Mesothelial cell of epicardium (in vitro differentiated cells): ENCODE measurements at regions not wholly inside any gene's neighbourhood (a gene's known extent, or its start where the extent isn't known, plus 50 kb on each side); places are given as distances from the start of the nearest gene placed in this dataset.
"Not testable (repeated sequence)": the region's sequence is repeated elsewhere in the genome, so short reads cannot be mapped to it uniquely, and the experiment has no call there.

Experiments used
- DNase-seq, 2 experiments: peaks; one replicate each; pipeline ENCODE4 v3.0.0; 2021; ENCODE audit warnings: low spot score in 2 of 2; ENCODE audit not compliant: unreplicated experiment in 2 of 2
- H3K27ac Mint-ChIP-seq: 2 replicates; pipeline ENCODE4 v1.8.0; 2021; ENCODE audit warnings: mixed read lengths
- H3K27me3 Mint-ChIP-seq: 2 replicates; pipeline ENCODE4 v1.8.0; 2021; ENCODE audit warnings: low read depth, mixed read lengths
- H3K36me3 Mint-ChIP-seq: 2 replicates; pipeline ENCODE4 v1.8.0; 2021; ENCODE audit warnings: mixed read lengths
- H3K4me1 Mint-ChIP-seq: 2 replicates; pipeline ENCODE4 v1.8.0; 2021; ENCODE audit warnings: mixed read lengths
- H3K4me3 Mint-ChIP-seq: 2 replicates; pipeline ENCODE4 v1.8.0; 2021; ENCODE audit warnings: mild to moderate bottlenecking, moderate library complexity, mixed read lengths
- H3K9me3 Mint-ChIP-seq: 2 replicates; pipeline ENCODE4 v1.8.0; 2021; ENCODE audit warnings: mixed read lengths
- CTCF ChIP-seq: fragments of 200-600 bp; sonication (generic); IDR thresholded peaks from one replicate; pipeline ENCODE4 v1.5.0; 2021; ENCODE audit warnings: antibody characterized with exemption; ENCODE audit not compliant: unreplicated experiment

GRCh38 chr13:24617256-24618010 lies 62.8 kb upstream of the ATP12A start:
- Mint-ChIP-seq H3K4me1 (peaks cover 4% of the 10 kb centered on the region), H3K27ac (no peak overlapping the region), H3K36me3 (no peaks in the 10 kb centered on the region), H3K4me3 (no peak overlapping the region), H3K9me3 (no peaks in the 10 kb centered on the region), H3K27me3 (no peaks in the 10 kb centered on the region)
- TF ChIP-seq CTCF, result no peak
- no peak for DNase-seq

GRCh38 chr13:24618011-24618955 lies 61.9 kb upstream of the ATP12A start:
- H3K4me3 Mint-ChIP-seq, result no peak overlapping the region
- no peak for TF ChIP-seq CTCF
- no peaks in the 10 kb centered on the region for H3K9me3 Mint-ChIP-seq
- no peak for DNase-seq
- H3K27me3 Mint-ChIP-seq, result no peaks in the 10 kb centered on the region
- H3K4me1 Mint-ChIP-seq, result peaks cover 4% of the 10 kb centered on the region
- no peaks in the 10 kb centered on the region for H3K36me3 Mint-ChIP-seq
- H3K27ac Mint-ChIP-seq, result no peak overlapping the region

- no peaks in the 10 kb centered on the region for H3K9me3 Mint-ChIP-seq
- H3K27me3 Mint-ChIP-seq, result no peaks in the 10 kb centered on the region
- H3K27ac Mint-ChIP-seq, result no peak overlapping the region
- H3K36me3 Mint-ChIP-seq, result no peaks in the 10 kb centered on the region
- TF ChIP-seq CTCF, result no peak
- DNase-seq, result no peak
- H3K4me1 Mint-ChIP-seq, result peaks cover 4% of the 10 kb centered on the region
- H3K4me3 Mint-ChIP-seq, result no peak overlapping the region
These were observed 60.9 kb upstream of the ATP12A start for GRCh38 chr13:24619282-24619681.

- not testable (repeated sequence) for H3K4me3 Mint-ChIP-seq, H3K36me3 Mint-ChIP-seq, DNase-seq, H3K27ac Mint-ChIP-seq, H3K27me3 Mint-ChIP-seq, H3K9me3 Mint-ChIP-seq
- peaks cover 19% of the 10 kb centered on the region for H3K4me1 Mint-ChIP-seq
These were observed 57.6 kb upstream of the ATP12A start for GRCh38 chr13:24622481-24623148.

- DNase-seq, result no peak
- no peak for TF ChIP-seq CTCF
- H3K36me3 Mint-ChIP-seq, result no peaks in the 10 kb centered on the region
- H3K27me3 Mint-ChIP-seq, result no peaks in the 10 kb centered on the region
- no peak overlapping the region for H3K27ac Mint-ChIP-seq
- no peak overlapping the region for H3K4me3 Mint-ChIP-seq
- H3K9me3 Mint-ChIP-seq, result no peaks in the 10 kb centered on the region
- peaks cover 19% of the 10 kb centered on the region for H3K4me1 Mint-ChIP-seq
These were observed 57.0 kb upstream of the ATP12A start for GRCh38 chr13:24623149-24623665.
